Hepatocyte (in vitro differentiated cells): ENCODE measurements at regions not wholly inside any gene's neighbourhood (a gene's known extent, or its start where the extent isn't known, plus 50 kb on each side); places are given as distances from the start of the nearest gene placed in this dataset.

ENCODE experiments used
- DNase-seq: peaks from one replicate; pipeline ENCODE4 v3.0.0-alpha.2; 2016; ENCODE audit warnings: low spot score
- H2AFZ ChIP-seq: fragments of 200-600 bp; sonication (generic); 2 replicates; pipeline ENCODE4 v1.6.0; 2016; ENCODE audit warnings: antibody characterized with exemption, mild to moderate bottlenecking
- H3K27ac ChIP-seq: fragments of 200-600 bp; sonication (generic); 2 replicates; pipeline ENCODE4 v1.5.1; 2016; ENCODE audit warnings: mild to moderate bottlenecking
- H3K27me3 ChIP-seq: fragments of 200-600 bp; sonication (generic); 2 replicates; pipeline ENCODE4 v1.6.1; 2016
- H3K36me3 ChIP-seq: fragments of 200-600 bp; sonication (generic); replicated peaks from 2 replicates; pipeline ENCODE4 v1.5.1; 2016; ENCODE audit warnings: low read depth; ENCODE audit not compliant: insufficient read depth
- H3K4me1 ChIP-seq: fragments of 200-600 bp; sonication (generic); 2 replicates; pipeline ENCODE4 v1.5.1; 2016; ENCODE audit warnings: mild to moderate bottlenecking, moderate library complexity; ENCODE audit not compliant: insufficient read depth
- H3K4me2 ChIP-seq: fragments of 200-600 bp; sonication (generic); 2 replicates; pipeline ENCODE4 v1.6.0; 2016
- H3K4me3 ChIP-seq: fragments of 200-600 bp; sonication (generic); 2 replicates; pipeline ENCODE4 v1.5.1; 2016; ENCODE audit warnings: mild to moderate bottlenecking
- H3K79me2 ChIP-seq: fragments of 200-600 bp; sonication (generic); 2 replicates; pipeline ENCODE4 v1.6.0; 2017; ENCODE audit warnings: mild to moderate bottlenecking
- H3K9me2 ChIP-seq: fragments of 200-600 bp; sonication (generic); replicated peaks from 2 replicates; pipeline ENCODE4 v1.6.0; 2017; ENCODE audit warnings: mild to moderate bottlenecking; ENCODE audit not compliant: insufficient read depth
- H3K9me3 ChIP-seq: fragments of 200-600 bp; sonication (generic); 2 replicates; pipeline ENCODE4 v1.5.1; 2016; ENCODE audit warnings: low read depth, mild to moderate bottlenecking
- H4K20me1 ChIP-seq: fragments of 200-600 bp; sonication (generic); 2 replicates; pipeline ENCODE4 v1.6.0; 2016; ENCODE audit warnings: mild to moderate bottlenecking; ENCODE audit not compliant: insufficient read depth, poor library complexity, severe bottlenecking
- EZH2 ChIP-seq: fragments of 200-600 bp; sonication (generic); IDR thresholded peaks from 2 replicates; pipeline ENCODE4 v1.6.1; 2016; ENCODE audit warnings: antibody characterized with exemption, mild to moderate bottlenecking, borderline replicate concordance
- EZH2phosphoT487 ChIP-seq: fragments of 200-600 bp; sonication (generic); IDR thresholded peaks from one replicate; pipeline ENCODE4 v1.6.1; 2018; ENCODE audit warnings: antibody characterized with exemption, mild to moderate bottlenecking, low read depth, moderate library complexity; ENCODE audit not compliant: unreplicated experiment, severe bottlenecking
- WGBS: methylation state at CpG from one replicate; pipeline ENCODE4 v1.1.6; 2016; ENCODE audit warnings: low lambda C conversion rate; ENCODE audit errors: missing lambda C conversion rate; 5-methylcytosine and 5-hydroxymethylcytosine counted together
- TF ChIP-seq, protein P1 (sequence below): fragments of 200-600 bp; sonication (generic); IDR thresholded peaks from 2 replicates; pipeline ENCODE4 v1.5.1; 2016; ENCODE audit warnings: antibody characterized with exemption, mild to moderate bottlenecking; ENCODE audit not compliant: poor library complexity

DNA sequence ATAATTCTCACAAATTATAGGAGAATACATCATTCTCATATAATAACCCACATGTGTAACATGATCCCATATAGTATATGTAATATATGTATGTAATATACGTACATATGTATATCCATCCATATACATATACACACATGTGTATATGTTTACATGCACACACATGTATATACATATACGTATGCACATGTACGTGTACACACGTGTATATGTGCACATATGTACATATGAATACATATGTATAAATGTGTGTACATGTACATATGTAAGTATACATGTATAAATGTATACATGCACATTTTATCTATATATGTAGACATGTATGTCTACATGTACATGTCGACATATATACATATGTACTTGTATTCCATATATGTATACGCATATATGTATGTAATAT lies 288.8 kb downstream of the NPIPA8 start:
- no peaks in the 10 kb centered on the region for H3K4me1 ChIP-seq
- 92% methylated on average over 6 of the region's 6 CpGs for WGBS
- H3K4me2 ChIP-seq = no peak overlapping the region
- H3K9me3 ChIP-seq = no peaks in the 10 kb centered on the region
- no peak overlapping the region for H3K4me3 ChIP-seq
- no peak overlapping the region for H2AFZ ChIP-seq
- no peaks in the 10 kb centered on the region for H3K9me2 ChIP-seq
- peaks cover 5% of the 10 kb centered on the region for H3K27me3 ChIP-seq
- no peak overlapping the region for H3K27ac ChIP-seq
- H3K36me3 ChIP-seq = no peaks in the 10 kb centered on the region
- no peaks in the 10 kb centered on the region for H3K79me2 ChIP-seq
- H4K20me1 ChIP-seq = no peaks in the 10 kb centered on the region
- DNase-seq = no peak
- TF ChIP-seq EZH2phosphoT487 (no peak), EZH2 (no peak)
- TF ChIP-seq, protein P1, sequence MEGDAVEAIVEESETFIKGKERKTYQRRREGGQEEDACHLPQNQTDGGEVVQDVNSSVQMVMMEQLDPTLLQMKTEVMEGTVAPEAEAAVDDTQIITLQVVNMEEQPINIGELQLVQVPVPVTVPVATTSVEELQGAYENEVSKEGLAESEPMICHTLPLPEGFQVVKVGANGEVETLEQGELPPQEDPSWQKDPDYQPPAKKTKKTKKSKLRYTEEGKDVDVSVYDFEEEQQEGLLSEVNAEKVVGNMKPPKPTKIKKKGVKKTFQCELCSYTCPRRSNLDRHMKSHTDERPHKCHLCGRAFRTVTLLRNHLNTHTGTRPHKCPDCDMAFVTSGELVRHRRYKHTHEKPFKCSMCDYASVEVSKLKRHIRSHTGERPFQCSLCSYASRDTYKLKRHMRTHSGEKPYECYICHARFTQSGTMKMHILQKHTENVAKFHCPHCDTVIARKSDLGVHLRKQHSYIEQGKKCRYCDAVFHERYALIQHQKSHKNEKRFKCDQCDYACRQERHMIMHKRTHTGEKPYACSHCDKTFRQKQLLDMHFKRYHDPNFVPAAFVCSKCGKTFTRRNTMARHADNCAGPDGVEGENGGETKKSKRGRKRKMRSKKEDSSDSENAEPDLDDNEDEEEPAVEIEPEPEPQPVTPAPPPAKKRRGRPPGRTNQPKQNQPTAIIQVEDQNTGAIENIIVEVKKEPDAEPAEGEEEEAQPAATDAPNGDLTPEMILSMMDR = no peak

DNA sequence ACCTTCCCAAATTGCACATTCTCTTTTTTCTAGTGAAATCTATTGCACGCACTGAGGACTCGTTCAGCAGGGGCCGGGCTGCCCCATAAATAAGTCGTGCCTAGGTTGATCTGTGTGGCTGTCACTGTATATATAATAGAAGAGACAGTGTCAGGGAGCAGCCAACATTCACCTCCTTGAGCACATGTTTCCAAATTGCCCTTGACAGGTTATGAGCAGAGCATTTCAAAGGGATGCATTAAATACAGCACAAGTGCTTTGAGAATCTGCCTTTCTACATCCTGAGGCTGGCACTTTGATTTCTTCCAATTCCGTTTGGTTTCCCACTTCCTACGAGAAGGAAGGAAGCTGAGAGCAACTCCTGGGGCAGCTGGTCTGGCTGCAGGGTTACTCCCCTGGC lies 291.2 kb downstream of the NPIPA8 start:
- no peaks in the 10 kb centered on the region for H4K20me1 ChIP-seq
- no peaks in the 10 kb centered on the region for H3K79me2 ChIP-seq
- no peaks in the 10 kb centered on the region for H3K9me2 ChIP-seq
- no peak overlapping the region for H2AFZ ChIP-seq
- no peak overlapping the region for H3K4me2 ChIP-seq
- no peaks in the 10 kb centered on the region for H3K4me1 ChIP-seq
- TF ChIP-seq, protein P1 = no peak
- TF ChIP-seq EZH2phosphoT487 (no peak), EZH2 (no peak)
- no peaks in the 10 kb centered on the region for H3K9me3 ChIP-seq
- no peak overlapping the region for H3K4me3 ChIP-seq
- H3K27ac ChIP-seq = no peak overlapping the region
- no peaks in the 10 kb centered on the region for H3K36me3 ChIP-seq
- 79% methylated on average over 6 of the region's 6 CpGs for WGBS
- peaks cover 5% of the 10 kb centered on the region for H3K27me3 ChIP-seq
- DNase-seq = no peak

DNA sequence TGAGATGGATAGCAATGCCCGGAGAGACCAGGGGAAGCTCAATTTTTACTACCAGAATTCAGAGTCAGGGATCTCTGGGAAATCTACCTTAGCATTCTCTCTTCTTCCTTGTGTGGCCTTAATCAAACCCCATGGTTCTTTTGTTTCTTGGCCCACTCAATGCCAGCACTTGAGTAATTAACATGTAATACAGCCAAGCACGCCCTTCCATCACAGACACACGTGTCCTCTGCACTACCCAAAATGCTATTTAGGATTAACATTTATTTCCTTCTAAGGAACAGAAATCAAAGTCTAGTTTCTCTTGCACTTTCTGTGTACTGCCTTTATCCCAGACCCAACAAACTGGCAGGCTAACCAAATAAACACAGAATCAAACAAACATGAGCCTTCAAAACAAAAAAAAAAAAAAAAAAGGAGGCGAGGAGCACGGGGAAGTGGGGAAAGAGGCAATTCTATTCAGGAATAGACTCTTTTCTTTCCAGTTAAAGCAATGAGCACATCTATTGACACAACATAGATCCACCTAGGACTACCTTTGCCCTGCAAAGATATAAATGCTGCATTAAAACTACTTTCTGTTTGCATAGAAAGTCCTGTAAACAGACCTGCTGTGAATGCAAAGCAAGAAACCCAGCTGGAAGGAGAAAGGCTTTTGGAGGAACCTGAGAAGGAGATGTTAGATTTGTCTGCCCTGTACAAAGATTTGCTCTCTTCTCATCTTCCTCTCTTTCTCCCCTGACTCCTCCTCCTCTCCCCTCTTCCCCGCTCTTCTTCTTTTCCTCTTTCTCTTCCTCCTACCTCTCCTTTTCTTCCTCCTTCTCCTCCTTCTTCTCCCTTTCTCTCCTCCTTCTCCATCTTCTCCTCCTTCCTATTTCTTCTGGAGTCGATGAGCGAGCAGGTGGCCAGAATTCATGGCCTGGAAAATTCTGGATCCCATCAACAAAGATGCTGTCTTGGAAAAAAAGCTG lies 294.4 kb downstream of the NPIPA8 start:
- no peak for TF ChIP-seq EZH2phosphoT487
- Histone ChIP-seq H3K4me1 (no peaks in the 10 kb centered on the region), H3K9me2 (no peaks in the 10 kb centered on the region), H3K36me3 (no peaks in the 10 kb centered on the region), H2AFZ (no peak overlapping the region), H3K27me3 (peaks cover 5% of the 10 kb centered on the region), H4K20me1 (no peaks in the 10 kb centered on the region), H3K4me3 (no peak overlapping the region), H3K9me3 (no peaks in the 10 kb centered on the region), H3K27ac (no peak overlapping the region), H3K79me2 (no peaks in the 10 kb centered on the region), H3K4me2 (no peak overlapping the region)
- DNase-seq = peak; percentile 22
- WGBS = 61% methylated on average over 8 of the region's 8 CpGs

DNA sequence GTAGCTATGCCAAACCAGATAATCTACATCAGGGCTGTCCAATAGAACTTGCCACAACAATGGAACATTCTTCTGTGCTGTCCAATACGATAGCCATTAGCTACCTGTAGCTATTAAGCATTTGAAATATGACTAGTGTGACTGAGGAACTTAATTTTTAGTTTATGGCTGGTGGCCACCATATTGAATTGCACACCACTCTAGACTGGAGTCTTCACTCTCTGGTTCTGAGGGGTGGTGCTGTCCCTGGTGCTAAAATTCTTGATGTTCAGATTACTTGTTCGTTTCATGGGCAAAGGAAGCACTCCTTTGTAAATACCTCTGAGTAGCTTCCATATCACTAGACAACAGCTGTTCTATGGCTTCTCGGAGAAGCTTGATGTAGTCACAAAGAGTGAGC lies 296.6 kb downstream of the NPIPA8 start:
- no peak for DNase-seq
- H3K9me2 ChIP-seq = no peaks in the 10 kb centered on the region
- H3K36me3 ChIP-seq = no peaks in the 10 kb centered on the region
- no peaks in the 10 kb centered on the region for H3K4me1 ChIP-seq
- no peak overlapping the region for H3K27ac ChIP-seq
- H3K4me2 ChIP-seq = no peak overlapping the region
- no peaks in the 10 kb centered on the region for H4K20me1 ChIP-seq
- no peak for TF ChIP-seq EZH2
- TF ChIP-seq EZH2phosphoT487 = no peak
- TF ChIP-seq, protein P1 = no peak
- H3K4me3 ChIP-seq = no peak overlapping the region
- no peaks in the 10 kb centered on the region for H3K9me3 ChIP-seq
- 84% methylated on average over 3 of the region's 3 CpGs for whole genome bisulfite sequencing
- no peak overlapping the region for H2AFZ ChIP-seq
- peaks cover 5% of the 10 kb centered on the region for H3K27me3 ChIP-seq
- H3K79me2 ChIP-seq = no peaks in the 10 kb centered on the region
